ENCODE measurements at regions not wholly inside any gene's neighbourhood (a gene's known extent, or its start where the extent isn't known, plus 50 kb on each side); places are given as distances from the start of the nearest gene placed in this dataset.

GRCh38 chr18:2114765-2115164 is 456.5 kb downstream of the METTL4 start:
- H3K4me3 ChIP-seq (replicated peaks in 1 of 2; ENCODE audit: low read depth in 1 of 2, low read length in 2 of 2) = no peak overlapping the region
- H3K4me1 ChIP-seq (ENCODE audit: control insufficient read depth in 1 of 2, insufficient read depth in 2 of 2, low read length in 2 of 2) = peaks cover 0 to 18% of the 10 kb centered on the region in 2 experiments; a peak in 3 of 4 replicates
- intact Hi-C loops (cut with micrococcal nuclease) = no loop called here
- RAD21 ChIA-PET (ENCODE audit: low non-redundant PET in 1 of 2, low total read pairs in 2 of 2, uncharacterized antibody in 2 of 2, unreplicated experiment in 2 of 2) = no interaction called here
- H3K36me3 ChIP-seq (ENCODE audit: control insufficient read depth in 1 of 2, insufficient read depth in 2 of 2, low read length in 2 of 2) = no peaks in the 10 kb centered on the region
- H3K79me2 ChIP-seq (ENCODE audit: insufficient read depth, low read length) = no peaks in the 10 kb centered on the region
- no peak overlapping the region for H3K9ac ChIP-seq (ENCODE audit: low read length)
- no peaks in the 10 kb centered on the region for H4K20me1 ChIP-seq (ENCODE audit: insufficient read depth)
- POLR2A ChIA-PET = no interaction called here
- CTCF ChIA-PET = no interaction called here
- no peak overlapping the region for H2AFZ ChIP-seq (ENCODE audit: low read depth, low read length, poor library complexity, severe bottlenecking)
- ATAC-seq (no peak), DNase-seq (ENCODE audit: low read depth, low spot score) (no peak)
- H3K4me2 ChIP-seq (ENCODE audit: low read length) = no peak overlapping the region
- H3K9me2 ChIP-seq (ENCODE audit: insufficient read depth) = no peaks in the 10 kb centered on the region
- no peak overlapping the region for H3K27ac ChIP-seq (ENCODE audit: low read depth, low read length)
- H3K27me3 ChIP-seq (ENCODE audit: insufficient read depth, low read length) = no peaks in the 10 kb centered on the region
- no peaks in the 10 kb centered on the region for H3K9me3 ChIP-seq (ENCODE audit: control insufficient read depth in 1 of 2, insufficient read depth in 1 of 2, low read depth in 1 of 2, low read length in 2 of 2)
- BruUV-seq (replicated peaks) = no TSS peak
- TF ChIP-seq ZFX (IDR thresholded peaks at IDR 0.05) (no peak), ZNF274 (IDR thresholded peaks at IDR 0.05; ENCODE audit: low read depth, low read length) (no peak), MAX (IDR thresholded peaks at IDR 0.05) (no peak), CBX3 (IDR thresholded peaks at IDR 0.05; ENCODE audit: low read depth) (no peak), ATF3 (IDR thresholded peaks at IDR 0.05) (no peak), YY1 (IDR thresholded peaks at IDR 0.05; ENCODE audit: extremely low read depth, insufficient replicate concordance, low read depth, low read length) (no peak), CTCF (IDR thresholded peaks at IDR 0.05 in 2 of 3, conservative IDR thresholded peaks at IDR 0.05 in 1 of 3; ENCODE audit: borderline replicate concordance in 1 of 3, insufficient read depth in 1 of 3, low read depth in 2 of 3, low read length in 2 of 3) (no peak), EGR1 (IDR thresholded peaks at IDR 0.05; ENCODE audit: low read depth) (no peak), REST (IDR thresholded peaks at IDR 0.05; ENCODE audit: low read depth) (no peak), FOSL1 (IDR thresholded peaks at IDR 0.05; ENCODE audit: low read depth) (no peak), SRF (IDR thresholded peaks at IDR 0.05; ENCODE audit: low read depth) (no peak), TCF7L2 (IDR thresholded peaks at IDR 0.05; ENCODE audit: borderline replicate concordance, extremely low read depth, insufficient read depth, insufficient read length) (no peak), SIN3A (IDR thresholded peaks at IDR 0.05; ENCODE audit: low read depth) (no peak), ELF1 (IDR thresholded peaks at IDR 0.05; ENCODE audit: borderline replicate concordance, low read depth) (no peak), ZBTB33 (IDR thresholded peaks at IDR 0.05; ENCODE audit: extremely low read depth, insufficient replicate concordance, low read length) (no peak), SP1 (IDR thresholded peaks at IDR 0.05; ENCODE audit: low read depth) (no peak), POLR2A (IDR thresholded peaks at IDR 0.05; ENCODE audit: borderline replicate concordance, extremely low read depth, insufficient read depth, insufficient read length) (no peak)
